ENCODE measurements at regions not wholly inside any gene's neighbourhood (a gene's known extent, or its start where the extent isn't known, plus 50 kb on each side); places are given as distances from the start of the nearest gene placed in this dataset.

DNA sequence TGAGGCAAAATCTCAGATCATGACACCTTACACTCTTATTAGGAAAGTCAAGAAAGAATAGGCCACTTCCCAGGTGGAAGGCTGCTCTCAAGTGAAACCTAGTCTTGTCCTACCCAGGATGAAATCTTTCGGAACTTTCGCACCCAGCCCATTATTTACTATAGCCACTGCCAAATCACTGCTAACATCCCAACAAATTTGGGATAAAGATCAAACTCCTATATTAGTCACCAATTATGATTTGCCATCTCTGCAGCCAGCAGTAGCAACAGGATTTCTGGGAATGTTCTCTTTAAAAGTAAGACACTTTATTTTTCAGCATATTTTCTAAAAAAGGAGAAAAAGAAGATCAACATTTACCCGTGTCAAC, 224.6 kb downstream of the GAS1 start:
- TF ChIP-seq MAFK (IDR thresholded peaks at IDR 0.05; ENCODE audit: low read depth, low read length) (no peak), RFX5 (IDR thresholded peaks at IDR 0.05; ENCODE audit: low read depth, low read length) (no peak), SMC3 (IDR thresholded peaks at IDR 0.05; ENCODE audit: low read depth, low read length) (no peak), NFE2L2 (IDR thresholded peaks at IDR 0.05; ENCODE audit: low read depth, low read length) (no peak), MXI1 (IDR thresholded peaks at IDR 0.05; ENCODE audit: borderline replicate concordance, low read depth, low read length) (no peak), POLR2A (IDR thresholded peaks at IDR 0.05; ENCODE audit: low read depth, low read length) (no peak), RCOR1 (IDR thresholded peaks at IDR 0.05; ENCODE audit: insufficient replicate concordance, low read length) (no peak), FOS (IDR thresholded peaks at IDR 0.05; ENCODE audit: low read depth, low read length) (no peak), RAD21 (IDR thresholded peaks at IDR 0.05; ENCODE audit: low read length) (no peak), MAZ (IDR thresholded peaks at IDR 0.05; ENCODE audit: borderline replicate concordance, low read depth, low read length) (no peak), BHLHE40 (IDR thresholded peaks at IDR 0.05; ENCODE audit: low read depth, low read length) (no peak), CEBPB (IDR thresholded peaks at IDR 0.05; ENCODE audit: low read depth, low read length) (no peak), CHD1 (IDR thresholded peaks at IDR 0.05; ENCODE audit: low read depth, low read length) (no peak), USF2 (IDR thresholded peaks at IDR 0.05; ENCODE audit: low read depth, low read length) (no peak)
- TF ChIP-seq, protein P1, sequence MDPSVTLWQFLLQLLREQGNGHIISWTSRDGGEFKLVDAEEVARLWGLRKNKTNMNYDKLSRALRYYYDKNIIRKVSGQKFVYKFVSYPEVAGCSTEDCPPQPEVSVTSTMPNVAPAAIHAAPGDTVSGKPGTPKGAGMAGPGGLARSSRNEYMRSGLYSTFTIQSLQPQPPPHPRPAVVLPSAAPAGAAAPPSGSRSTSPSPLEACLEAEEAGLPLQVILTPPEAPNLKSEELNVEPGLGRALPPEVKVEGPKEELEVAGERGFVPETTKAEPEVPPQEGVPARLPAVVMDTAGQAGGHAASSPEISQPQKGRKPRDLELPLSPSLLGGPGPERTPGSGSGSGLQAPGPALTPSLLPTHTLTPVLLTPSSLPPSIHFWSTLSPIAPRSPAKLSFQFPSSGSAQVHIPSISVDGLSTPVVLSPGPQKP (IDR thresholded peaks at IDR 0.05; ENCODE audit: borderline replicate concordance, low read depth, low read length) = no peak
- TF ChIP-seq, protein P2, sequence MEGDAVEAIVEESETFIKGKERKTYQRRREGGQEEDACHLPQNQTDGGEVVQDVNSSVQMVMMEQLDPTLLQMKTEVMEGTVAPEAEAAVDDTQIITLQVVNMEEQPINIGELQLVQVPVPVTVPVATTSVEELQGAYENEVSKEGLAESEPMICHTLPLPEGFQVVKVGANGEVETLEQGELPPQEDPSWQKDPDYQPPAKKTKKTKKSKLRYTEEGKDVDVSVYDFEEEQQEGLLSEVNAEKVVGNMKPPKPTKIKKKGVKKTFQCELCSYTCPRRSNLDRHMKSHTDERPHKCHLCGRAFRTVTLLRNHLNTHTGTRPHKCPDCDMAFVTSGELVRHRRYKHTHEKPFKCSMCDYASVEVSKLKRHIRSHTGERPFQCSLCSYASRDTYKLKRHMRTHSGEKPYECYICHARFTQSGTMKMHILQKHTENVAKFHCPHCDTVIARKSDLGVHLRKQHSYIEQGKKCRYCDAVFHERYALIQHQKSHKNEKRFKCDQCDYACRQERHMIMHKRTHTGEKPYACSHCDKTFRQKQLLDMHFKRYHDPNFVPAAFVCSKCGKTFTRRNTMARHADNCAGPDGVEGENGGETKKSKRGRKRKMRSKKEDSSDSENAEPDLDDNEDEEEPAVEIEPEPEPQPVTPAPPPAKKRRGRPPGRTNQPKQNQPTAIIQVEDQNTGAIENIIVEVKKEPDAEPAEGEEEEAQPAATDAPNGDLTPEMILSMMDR (conservative IDR thresholded peaks at IDR 0.05; ENCODE audit: low read depth, low read length) = no peak
- no peaks in the 10 kb centered on the region for H3K36me3 ChIP-seq (ENCODE audit: control insufficient read depth, insufficient read depth, low read length)
- H2BK15ac ChIP-seq (ENCODE audit: low read depth, low read length) = peak overlapping the region; percentile 93; the same call in 2 of the 3 replicates
- no peak overlapping the region for H3K4me2 ChIP-seq (ENCODE audit: low read depth, low read length)
- dilution Hi-C loops (cut with HindIII; ENCODE audit: low sequenced_read_pairs, unreplicated experiment) = no loop called here
- no peaks in the 10 kb centered on the region for H4K20me1 ChIP-seq (ENCODE audit: insufficient read depth, low read length)
- H2BK120ac ChIP-seq (ENCODE audit: low read depth, low read length) = peak overlapping the region; percentile 100
- no peak for ATAC-seq (ENCODE audit: low read depth)
- H3K27ac ChIP-seq (ENCODE audit: insufficient read depth, low read length) = peak overlapping the region; percentile 94
- H3K9me1 ChIP-seq (ENCODE audit: insufficient read depth, low read length) = peaks cover 14% of the 10 kb centered on the region
- in situ Hi-C loops (cut with MboI; ENCODE audit: low sequenced_read_pairs) = no loop called here
- H3K79me1 ChIP-seq (ENCODE audit: low read depth in 1 of 2, low read length in 2 of 2) = no peaks in the 10 kb centered on the region
- no peak for DNase-seq
- H3K4ac ChIP-seq (ENCODE audit: low read depth, low read length) = peak overlapping the region; percentile 89
- H3K4me1 ChIP-seq (ENCODE audit: control insufficient read depth, insufficient read depth, low read length) = peaks cover 20% of the 10 kb centered on the region
- H4K8ac ChIP-seq (ENCODE audit: low read depth in 2 of 2, low read length in 2 of 2) = peak overlapping the region; percentile 60 to 80
- peak overlapping the region; percentile 72 for H4K5ac ChIP-seq (ENCODE audit: low read depth, low read length)
- no peak overlapping the region for H3K9ac ChIP-seq (ENCODE audit: low read depth, low read length)
- H2BK5ac ChIP-seq (ENCODE audit: low read depth, low read length, poor library complexity, severe bottlenecking) = peak overlapping the region; percentile 64
- peak overlapping the region; percentile 63 for H3K56ac ChIP-seq (ENCODE audit: extremely low read depth, insufficient read depth, low read length)
- peak overlapping the region; percentile 81 for H2BK20ac ChIP-seq (ENCODE audit: low read depth, low read length)
- BruUV-seq (replicated peaks) = no TSS peak
- peak overlapping the region; percentile 73 for H2AK5ac ChIP-seq (ENCODE audit: low read depth, low read length)
- intact Hi-C loops (cut with micrococcal nuclease) = loop anchor here (5.0 kb wide), 2 partner anchors 75 to 600 kb away; no protein-coding TSS in a partner anchor
- CTCF ChIA-PET = interaction anchor here (1.0 to 1.2 kb wide), 2 partner anchors 85 to 98 kb away, joined by 3 to 4 read pairs; no protein-coding TSS in a partner anchor
- no CpG with 5 or more reads among the region's 3 CpGs for WGBS, 2 experiments (ENCODE audit: extremely low coverage in 2 of 2, insufficient read length in 1 of 2)
- peak overlapping the region; percentile 88 for H4K91ac ChIP-seq (ENCODE audit: insufficient read depth, low read depth, low read length)
- peak overlapping the region; percentile 91 for H3K18ac ChIP-seq (ENCODE audit: low read depth, low read length)
- H3K23ac ChIP-seq (ENCODE audit: low read depth, low read length) = peak overlapping the region; percentile 46
- no peaks in the 10 kb centered on the region for H3K27me3 ChIP-seq (ENCODE audit: control insufficient read depth, insufficient read depth, low read length)
- POLR2A ChIA-PET (ENCODE audit: unreplicated experiment) = no interaction called here
- no peak overlapping the region for H3K4me3 ChIP-seq (ENCODE audit: insufficient read depth, low read depth, low read length)
- H3K14ac ChIP-seq (replicated peaks; ENCODE audit: low read depth, low read length) = peak overlapping the region; percentile 69; the same call in 1 of the 2 replicates
- no peaks in the 10 kb centered on the region for H3K9me3 ChIP-seq (ENCODE audit: control insufficient read depth, insufficient read depth, low read length)
- H2AFZ ChIP-seq (replicated peaks; ENCODE audit: low read length, poor library complexity) = peak overlapping the region; percentile 67
- H2AK9ac ChIP-seq (replicated peaks; ENCODE audit: low read depth, low read length, poor library complexity) = no peak overlapping the region
